HG02840 (cell line): ENCODE measurements at regions not wholly inside any gene's neighbourhood (a gene's known extent, or its start where the extent isn't known, plus 50 kb on each side); places are given as distances from the start of the nearest gene placed in this dataset.

Source experiments
- ATAC-seq: cut with Tn5 transposase; IDR thresholded peaks from one replicate; pipeline ENCODE4 v1.9.1; 2021; ENCODE audit warnings: mild to moderate bottlenecking, moderate library complexity, moderate number of reproducible peaks; ENCODE audit not compliant: unreplicated experiment, low FRiP score

DNA sequence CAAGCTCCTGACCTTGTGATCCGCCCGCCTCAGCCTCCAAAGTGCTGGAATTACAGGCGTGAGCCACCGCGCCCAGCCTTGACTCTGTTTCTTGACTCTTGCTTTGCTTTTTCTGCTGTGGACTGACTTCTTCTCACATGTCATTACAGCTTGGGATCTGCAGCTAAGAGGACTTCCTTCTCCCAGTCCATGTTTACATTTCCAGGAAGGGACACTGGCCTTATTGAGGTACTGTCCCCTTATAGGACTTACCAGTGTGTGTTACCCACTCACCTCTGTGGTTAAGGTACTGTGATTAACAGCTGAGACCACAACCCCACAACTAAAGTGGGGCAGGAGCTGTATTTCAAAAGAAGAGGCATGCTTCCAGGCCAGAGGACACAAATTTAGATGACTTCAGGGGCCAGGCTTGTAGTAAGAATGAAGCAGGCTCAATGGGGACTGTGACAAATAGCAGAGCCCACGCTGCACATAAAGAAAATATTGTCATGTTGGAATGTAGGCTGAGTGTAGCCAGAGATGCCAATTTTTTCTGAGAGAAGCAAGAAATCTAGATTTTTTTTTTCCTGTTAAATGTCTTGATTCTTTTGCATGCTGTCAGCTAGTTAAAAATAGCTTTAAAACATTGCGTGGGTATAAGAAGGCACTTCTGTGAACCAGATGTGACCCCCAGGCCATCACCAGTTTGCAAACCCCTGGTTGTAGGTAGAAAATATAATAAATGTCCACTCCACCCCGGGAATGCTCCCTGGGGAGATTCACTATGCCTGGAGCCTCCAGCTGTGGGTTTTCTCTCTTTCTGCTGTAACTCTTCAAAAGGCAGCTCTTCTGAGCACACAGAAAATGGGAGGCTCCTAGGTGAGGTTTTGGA lies 75.0 kb downstream of the PTPDC1 start:
- no peak for ATAC-seq

DNA sequence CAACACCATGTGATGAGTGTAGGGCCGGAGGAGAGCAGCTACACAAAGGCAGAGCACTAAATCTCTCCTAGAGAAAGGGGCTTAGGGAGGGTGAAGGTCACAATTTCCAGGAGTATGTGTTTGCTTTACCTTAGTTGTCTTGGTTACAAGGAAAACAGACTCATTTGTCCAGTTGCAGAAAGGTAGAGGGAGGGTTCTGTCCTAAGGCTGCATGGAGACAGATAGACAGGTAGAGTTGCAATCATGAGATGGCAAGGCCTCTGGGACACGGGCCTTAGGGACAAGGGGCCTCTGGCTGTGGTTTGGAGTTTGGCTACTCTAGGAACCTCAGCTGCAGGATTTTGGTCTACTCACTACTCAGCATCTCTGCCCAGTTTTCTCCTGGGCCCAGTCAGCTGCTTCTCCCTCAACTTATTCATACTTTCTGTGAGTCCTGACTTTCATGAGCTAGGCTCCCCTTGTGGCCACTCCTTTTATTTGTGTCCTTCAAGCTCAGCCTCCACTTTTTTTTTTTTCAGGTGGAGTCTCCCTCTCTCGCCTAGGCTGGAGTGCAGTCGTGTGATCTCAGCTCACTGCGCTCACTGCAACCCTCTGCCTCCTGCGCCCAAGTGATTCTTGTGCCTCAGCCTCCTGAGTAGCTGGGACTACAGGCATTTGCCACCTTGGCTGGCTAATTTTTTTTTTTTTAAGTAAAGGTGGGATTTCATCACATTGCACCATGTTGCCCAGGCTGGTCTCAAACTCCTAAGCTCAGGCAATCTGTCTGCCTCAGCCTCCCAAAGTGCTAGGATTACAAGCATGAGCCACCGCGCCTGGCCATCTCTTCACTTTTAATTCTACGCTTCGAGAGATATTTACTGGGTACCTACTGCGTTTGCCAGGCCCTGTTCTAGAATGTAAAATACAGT lies 76.6 kb downstream of the PTPDC1 start:
- ATAC-seq: no peak

DNA sequence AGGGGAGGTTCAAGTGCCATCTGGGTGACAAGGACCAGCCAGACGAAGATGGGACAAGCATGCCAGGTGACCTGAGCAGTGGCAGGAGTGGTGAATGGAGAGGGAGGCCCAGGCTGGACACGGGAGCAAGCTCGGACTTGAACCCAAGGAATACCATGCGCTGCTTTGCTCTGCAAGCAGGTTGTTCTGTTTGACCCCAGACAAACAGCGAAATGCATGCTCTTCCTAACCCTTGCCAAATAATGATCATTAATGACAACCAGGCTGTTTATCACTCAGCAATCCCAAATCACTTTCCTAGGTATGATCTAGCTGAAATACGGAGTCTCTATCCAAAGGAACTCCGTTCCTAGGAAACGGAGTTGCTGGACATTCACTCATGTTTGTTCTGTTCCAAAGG lies 77.4 kb downstream of the PTPDC1 start:
- no peak for ATAC-seq

DNA sequence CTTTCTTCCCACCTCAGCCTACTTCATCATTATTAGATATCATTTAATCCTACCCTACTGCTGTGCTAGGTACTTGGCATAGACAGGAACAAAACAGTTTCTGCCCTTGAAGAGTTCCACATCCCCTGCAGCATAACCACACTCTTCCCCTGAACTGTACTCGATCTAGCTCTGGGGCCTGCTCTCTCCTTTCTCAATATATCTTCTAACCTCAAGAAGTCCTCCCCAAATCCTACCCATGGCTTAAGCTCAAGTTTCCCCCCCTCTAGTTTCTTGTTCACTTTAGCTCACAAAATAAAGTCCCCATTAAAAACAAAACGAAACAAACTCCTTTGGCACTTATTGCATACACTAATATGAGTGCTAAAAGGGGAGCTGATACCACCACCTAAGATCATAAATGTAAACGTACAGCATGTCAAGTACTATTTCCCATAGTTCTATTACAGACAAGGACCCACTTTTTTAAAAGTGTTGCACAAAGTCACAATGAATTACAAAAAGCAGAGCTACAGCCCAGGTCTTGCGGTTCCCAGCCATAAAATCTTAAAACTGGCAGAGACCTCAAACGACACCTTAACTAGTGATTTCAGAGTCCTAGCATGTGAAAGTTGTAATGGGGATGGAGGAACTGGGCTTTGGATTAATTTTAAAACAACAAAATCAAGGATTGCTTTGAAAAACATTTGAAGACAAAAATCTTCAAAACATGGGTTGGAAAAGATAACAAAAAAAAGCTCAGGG lies 80.7 kb downstream of the PTPDC1 start:
- ATAC-seq: no peak

DNA sequence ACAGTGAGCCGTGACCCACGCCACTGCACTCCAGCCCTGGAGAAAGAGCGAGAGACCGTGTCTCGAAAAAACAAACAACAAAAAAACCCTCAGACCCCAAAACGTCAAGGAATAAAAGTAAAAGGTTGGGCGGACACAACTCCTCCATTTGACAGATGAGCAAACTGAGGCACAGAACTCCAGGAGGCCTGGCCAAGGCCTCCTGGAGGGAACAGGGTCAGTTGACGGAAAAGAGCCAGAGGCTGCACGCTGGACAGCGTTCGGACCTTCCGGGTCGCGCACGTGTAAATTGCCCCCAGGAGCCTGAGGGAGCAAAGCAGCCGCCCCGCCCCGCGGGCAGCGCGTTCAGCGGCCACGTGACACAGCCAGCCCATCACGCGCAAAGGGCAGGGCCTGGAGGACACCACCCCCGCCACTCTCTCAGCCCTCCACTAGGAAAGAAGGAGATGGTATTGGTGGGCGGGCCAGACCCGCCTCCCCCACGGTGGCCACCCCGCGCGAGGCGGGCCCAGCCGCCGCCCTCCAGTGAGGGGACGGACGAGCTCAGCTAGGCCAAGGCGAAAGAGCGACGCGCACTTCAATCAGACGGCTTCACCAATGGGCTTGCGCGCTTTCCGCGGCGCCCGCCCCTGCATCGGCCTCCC lies 81.5 kb downstream of the PTPDC1 start:
- peak; percentile 89 for ATAC-seq

DNA sequence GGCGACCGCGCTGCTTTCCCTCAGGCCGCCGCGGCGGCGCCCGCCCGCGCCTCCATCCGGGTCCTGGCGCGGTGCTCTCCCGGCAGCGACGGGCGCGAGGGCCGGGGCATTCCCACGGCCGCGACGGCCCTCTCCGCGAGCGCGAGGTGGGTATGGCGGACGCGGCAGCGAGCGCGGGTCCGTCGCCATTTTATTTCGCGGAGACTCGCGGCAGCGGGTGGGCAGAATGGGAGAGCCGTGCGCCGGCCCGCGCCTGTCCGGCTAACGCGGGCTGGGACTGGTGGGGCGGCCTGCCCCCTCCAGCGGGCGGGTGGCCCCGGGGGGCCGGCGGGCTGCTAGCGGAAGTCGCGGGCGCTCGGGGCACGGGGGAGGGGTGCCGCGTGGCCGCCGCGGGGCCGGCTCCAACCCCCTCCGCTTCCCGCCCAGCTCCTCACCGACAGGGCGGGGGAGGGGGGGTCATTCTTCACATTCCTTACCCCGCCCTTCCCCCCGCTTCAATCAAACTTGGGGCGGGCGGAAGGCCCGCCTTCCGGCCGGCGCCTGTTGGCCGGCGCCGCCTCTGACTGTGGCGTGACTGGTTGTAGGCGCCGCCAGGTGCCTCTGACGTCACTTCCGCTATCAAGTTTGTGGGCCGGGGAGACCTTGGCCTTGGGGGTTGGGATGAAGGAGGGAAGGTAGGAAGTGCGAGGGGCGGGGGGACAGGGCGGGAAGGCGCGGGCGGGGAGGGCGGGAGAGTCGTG lies 82.1 kb downstream of the PTPDC1 start:
- ATAC-seq: peak; percentile 66

DNA sequence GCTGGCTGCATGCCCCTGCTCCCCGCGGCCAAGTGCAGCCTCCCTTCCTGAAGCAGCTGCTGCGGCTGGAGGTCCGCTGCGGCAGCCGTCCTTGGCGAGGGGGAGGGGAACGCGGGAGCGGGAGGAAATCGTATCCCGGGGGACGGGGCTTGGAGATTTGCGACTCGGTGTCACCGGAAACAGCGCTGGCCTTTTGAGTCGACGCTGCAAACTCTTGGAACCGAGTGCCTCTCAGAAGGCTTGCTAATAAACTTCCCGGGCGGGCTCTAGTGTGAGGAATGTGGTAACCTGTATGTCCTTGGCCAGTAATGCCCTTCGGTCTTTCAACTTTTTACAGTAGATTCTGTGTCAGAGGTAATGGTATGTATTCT lies 82.7 kb downstream of the PTPDC1 start:
- ATAC-seq: no peak

DNA sequence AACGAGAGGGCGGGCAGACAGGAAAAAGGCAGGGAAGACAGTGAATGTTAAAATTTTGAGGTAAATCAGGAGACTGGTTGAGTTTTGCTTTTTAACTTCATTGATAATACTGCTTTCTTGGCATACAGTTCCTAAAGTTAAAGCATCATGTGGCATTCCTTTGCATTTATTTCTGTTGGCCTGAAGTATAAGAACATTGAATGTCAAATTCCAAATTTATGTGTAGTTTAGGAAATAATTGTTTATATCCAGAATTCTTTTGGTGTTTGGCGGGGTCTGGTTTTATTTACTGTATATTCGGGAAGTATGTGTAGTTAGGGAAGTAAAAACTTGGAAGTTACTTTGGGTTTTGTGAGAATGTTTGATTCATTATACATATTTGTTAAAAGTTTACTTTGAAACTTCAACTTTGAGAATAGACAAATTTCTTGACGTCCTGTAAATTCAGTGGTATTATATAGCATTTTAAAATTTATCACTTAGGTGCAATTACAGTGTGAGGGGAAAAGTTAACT lies 83.2 kb downstream of the PTPDC1 start:
- no peak for ATAC-seq

DNA sequence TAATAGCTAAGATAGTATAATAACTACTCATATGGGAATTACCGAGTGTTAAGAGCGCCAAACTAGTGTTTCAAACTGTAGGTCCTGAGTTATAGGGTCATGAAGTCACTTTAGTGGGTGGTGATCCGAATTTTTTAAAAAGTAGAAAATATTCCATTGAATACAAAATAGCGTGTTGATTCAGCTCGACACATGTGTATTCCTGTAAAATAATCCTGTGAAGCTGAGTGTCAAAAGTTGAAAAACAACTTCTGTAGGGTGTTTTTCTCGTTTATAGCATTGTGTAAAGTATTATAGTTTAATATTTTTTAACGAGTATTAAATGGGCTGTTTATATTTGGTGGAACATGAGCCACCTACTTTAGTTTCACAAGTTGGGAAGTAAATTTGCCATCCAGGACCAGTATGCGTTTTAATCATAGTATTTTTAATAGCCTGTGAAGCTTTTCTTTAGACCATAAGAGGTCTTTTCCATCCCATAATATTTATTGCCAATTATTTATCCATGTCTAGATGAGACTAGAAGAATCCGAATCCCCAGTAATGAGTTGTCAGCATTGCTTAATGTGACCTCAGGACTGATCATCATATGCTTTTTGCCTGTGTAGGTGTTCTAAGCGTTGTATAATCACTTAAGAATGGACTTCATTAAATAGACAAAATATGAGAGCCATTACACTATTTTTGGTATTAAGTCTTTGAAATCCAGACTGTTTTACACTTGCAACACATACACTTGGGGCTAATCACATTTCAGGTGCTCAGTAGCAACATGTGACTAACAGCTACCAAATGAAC lies 84.1 kb downstream of the PTPDC1 start:
- no peak for ATAC-seq

DNA sequence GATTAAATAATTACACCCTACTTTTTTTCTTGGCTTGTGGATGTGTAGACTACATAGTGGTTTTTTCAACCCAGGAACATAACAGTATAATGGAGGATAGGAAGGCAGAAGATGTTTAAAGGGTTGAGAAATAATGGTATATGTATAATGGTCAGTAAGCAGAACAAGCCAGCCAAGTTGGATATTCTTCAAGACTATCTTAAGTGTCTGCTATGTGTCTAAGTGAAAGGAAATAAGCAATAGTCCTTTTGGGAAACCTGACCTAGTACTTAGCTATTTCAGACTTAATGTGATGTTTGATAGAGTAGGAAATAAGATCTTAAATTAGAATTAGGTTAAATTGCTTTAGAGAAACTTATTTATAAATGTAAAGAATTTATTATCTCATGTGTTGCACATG lies 85.7 kb downstream of the PTPDC1 start:
- no peak for ATAC-seq

DNA sequence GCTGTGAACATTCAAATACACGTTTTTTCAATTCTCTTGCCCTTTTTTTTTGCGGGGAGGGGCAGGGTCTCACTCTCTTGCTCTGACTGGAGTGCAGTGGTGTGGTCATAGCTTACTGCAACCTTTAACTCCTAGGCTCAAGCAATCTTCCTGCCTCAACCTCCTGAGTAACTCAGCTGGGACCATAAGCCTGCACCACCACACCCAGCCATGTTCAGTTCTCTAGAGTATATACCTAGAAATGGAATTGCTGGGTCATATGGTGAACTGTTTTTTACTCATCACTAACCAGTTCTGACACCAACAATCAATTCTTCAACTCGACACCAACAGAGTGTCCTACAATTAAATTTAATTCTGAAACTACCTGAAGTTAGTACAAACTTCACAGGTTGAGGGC lies 85.5 kb upstream of the ZNF169 start:
- ATAC-seq: peak; percentile 52

DNA sequence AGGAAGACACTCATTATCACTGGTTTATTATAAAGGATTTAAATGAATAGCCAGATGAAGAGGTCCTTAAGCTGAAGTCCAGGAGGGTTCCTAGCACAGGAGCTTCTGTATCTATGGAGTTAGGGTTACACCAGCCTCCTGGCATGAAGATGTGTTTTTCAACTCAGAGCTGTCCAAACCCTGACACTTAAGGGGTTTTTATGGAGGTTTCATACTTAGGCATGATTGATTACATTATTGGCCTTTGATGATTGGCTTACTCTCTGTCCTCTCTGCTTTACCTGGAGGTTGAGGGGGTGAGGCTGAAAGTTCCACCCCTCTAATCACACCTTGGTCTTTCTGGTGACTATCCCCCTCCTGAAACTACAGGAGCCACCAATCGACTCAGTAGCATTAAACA lies 84.9 kb upstream of the ZNF169 start:
- no peak for ATAC-seq

DNA sequence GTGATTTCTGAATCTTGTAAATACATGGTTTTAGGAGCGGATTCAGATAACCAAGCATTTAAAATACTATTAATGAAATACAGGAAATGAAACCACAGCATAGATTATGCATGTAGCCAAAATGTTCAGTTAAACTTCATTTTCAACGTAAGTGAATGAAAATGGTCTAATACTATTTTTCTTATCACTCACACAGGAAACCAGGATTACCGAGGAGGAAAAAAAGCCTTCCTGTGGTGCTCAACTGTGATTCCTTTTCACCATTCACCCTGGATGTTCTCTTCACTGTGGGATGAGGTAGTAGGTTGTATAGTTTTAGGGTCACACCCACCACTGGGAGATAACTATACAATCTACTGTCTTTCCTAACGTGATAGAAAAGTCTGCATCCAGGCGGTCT lies 83.4 kb upstream of the ZNF169 start:
- no peak for ATAC-seq

DNA sequence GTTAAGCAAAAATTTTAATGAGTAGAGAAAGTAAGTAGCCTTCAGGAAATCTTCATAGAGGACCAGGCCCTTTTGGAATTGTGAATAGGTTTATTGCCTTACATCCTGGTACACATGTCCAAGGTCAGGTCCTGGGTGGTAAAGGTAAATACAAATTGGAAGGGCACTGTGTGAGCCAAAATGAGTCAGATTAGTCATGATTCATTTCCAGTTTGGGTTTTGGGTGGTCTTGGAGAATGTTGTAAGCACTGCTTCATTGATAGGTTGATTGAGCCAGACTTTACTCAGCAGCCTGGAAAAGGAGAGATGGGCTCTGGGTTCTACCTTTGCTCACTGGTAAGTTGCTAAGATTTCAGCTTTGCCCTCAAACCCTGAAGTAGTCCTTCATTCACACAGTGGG lies 82.5 kb upstream of the ZNF169 start:
- no peak for ATAC-seq

DNA sequence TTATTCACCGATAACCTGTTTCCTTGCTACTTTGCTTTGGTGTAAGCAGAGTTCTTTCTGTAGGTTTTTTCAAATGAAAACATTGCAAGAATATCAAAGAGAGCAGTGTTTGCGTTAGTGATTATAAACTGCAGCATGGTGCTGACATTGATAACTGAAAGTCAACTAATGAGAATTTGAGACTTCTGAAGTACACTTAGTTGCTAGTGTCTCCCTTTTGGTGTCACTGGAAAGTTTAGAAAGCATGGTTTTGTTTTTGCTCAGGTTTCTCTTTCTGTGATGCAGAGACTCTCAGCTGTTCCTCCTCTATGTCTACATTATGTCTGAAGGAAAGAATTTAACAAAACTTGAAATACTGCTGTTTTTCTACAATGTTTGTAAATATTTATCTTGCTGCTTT lies 80.2 kb upstream of the ZNF169 start:
- ATAC-seq: peak; percentile 69

DNA sequence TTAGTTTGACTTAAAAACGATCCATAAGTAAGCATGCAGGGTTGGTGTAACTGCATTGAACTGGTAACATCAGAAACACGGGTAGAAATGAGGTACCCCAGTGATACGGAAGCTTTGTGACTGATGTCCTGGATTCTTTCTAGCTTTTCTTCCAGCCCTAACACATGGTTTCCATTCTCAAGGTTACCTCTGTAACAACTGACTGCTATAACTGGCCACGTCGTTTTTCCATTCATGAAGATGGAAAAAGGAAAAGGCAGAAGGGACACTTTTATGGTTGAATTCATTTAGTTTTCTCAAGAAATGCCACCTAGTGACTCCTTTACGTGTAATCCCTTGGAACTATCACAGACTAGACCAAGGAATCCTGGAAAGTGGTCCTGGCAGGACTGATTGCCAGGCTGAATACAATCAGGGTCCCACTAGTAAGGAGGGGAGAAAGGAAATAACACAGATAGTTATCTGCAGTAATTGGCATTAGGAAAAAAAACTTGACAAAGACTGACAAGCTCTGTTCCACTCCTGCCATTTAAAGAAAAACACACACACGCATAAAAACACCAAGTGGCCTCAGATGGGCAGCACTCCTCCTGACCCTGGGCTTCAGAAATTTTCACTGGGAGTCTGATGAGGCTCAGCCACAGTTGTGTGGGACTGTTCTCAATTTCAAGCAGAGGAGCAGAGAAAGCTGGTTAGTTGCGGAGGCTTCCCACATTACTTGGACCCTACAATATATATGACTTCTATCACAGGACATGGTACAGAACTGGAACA lies 77.5 kb upstream of the ZNF169 start:
- no peak for ATAC-seq

DNA sequence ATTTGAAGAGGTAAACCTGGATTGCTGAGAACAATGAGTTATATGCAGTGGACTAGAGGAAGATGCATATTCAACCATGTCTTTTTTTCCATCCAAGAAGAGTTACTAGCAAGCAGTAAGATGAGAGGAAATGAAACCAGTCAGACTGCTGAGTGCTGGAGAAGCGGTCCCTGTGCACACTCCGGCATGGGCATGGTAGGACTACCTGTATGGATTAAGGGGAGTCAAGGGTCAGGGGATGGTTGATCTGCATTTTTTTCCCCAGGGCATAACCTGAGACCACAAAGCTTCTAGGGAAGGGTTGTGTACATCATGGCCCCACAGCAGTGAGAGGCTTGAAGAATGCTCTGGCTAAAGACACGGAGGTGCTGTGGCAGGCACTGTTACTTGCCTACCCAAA lies 76.6 kb upstream of the ZNF169 start:
- ATAC-seq: no peak
